Neural cell (in vitro differentiated cells): ENCODE measurements at regions not wholly inside any gene's neighbourhood (a gene's known extent, or its start where the extent isn't known, plus 50 kb on each side); places are given as distances from the start of the nearest gene placed in this dataset.

ENCODE experiments used
- H2AFZ ChIP-seq: fragments of 200-600, 300-800 bp; sonication (generic), shearing (Covaris generic); 2 replicates; pipeline ENCODE4 v1.6.0; 2014; ENCODE audit warnings: low read depth, mild to moderate bottlenecking, antibody characterized with exemption, low read length, moderate library complexity
- H3F3A ChIP-seq: fragments of 200-600 bp; shearing (Covaris generic); 2 replicates; pipeline ENCODE4 v1.6.1; 2016; ENCODE audit warnings: mild to moderate bottlenecking, moderate library complexity, mixed read lengths, antibody characterized with exemption, low read length; ENCODE audit not compliant: insufficient read depth, poor library complexity, severe bottlenecking
- H3K27ac ChIP-seq: fragments of 200-600, 300-800 bp; sonication (generic), shearing (Covaris generic); 2 replicates; pipeline ENCODE4 v1.5.1; 2014; ENCODE audit warnings: mild to moderate bottlenecking, low read length, moderate library complexity
- H3K27me3 ChIP-seq: fragments of 300-800, 200-600 bp; sonication (generic), shearing (Covaris generic); 2 replicates; pipeline ENCODE4 v1.6.0; 2014; ENCODE audit warnings: mild to moderate bottlenecking, low read depth, low read length, moderate library complexity; ENCODE audit not compliant: insufficient read depth
- H3K36me3 ChIP-seq: fragments of 300-800, 200-600 bp; sonication (generic), shearing (Covaris generic); 2 replicates; pipeline ENCODE4 v1.5.1; 2014; ENCODE audit warnings: mild to moderate bottlenecking, antibody characterized with exemption, low read length, moderate library complexity; ENCODE audit not compliant: insufficient read depth
- H3K4me2 ChIP-seq: fragments of 300-800, 200-600 bp; sonication (generic), shearing (Covaris generic); 2 replicates; pipeline ENCODE4 v1.6.0; 2014; ENCODE audit warnings: mild to moderate bottlenecking, low read length
- H3K4me3 ChIP-seq: fragments of 300-800, 200-600 bp; sonication (generic), shearing (Covaris generic); 2 replicates; pipeline ENCODE4 v1.5.1; 2014; ENCODE audit warnings: mild to moderate bottlenecking, low read length, moderate library complexity
- H3K79me2 ChIP-seq: fragments of 200-600 bp; shearing (Covaris generic); replicated peaks from 2 replicates; pipeline ENCODE4 v1.6.0; 2014; ENCODE audit warnings: mild to moderate bottlenecking, low read length, moderate library complexity; ENCODE audit not compliant: insufficient read depth
- H3K9ac ChIP-seq: fragments of 300-800, 200-600 bp; sonication (generic), shearing (Covaris generic); 2 replicates; pipeline ENCODE4 v1.6.1; 2016; ENCODE audit warnings: mild to moderate bottlenecking, low read length, mixed read lengths
- H3K9me2 ChIP-seq: fragments of 200-600 bp; shearing (Covaris generic); 2 replicates; pipeline ENCODE4 v1.6.1; 2016; ENCODE audit warnings: mild to moderate bottlenecking, low read length, mixed read lengths; ENCODE audit not compliant: insufficient read depth
- H3K9me3 ChIP-seq: fragments of 200-600, 300-800 bp; sonication (generic), shearing (Covaris generic); 2 replicates; pipeline ENCODE4 v1.6.1; 2016; ENCODE audit warnings: mild to moderate bottlenecking, mixed run types, low read length, moderate library complexity, mixed read lengths
- H4K20me1 ChIP-seq: fragments of 200-600 bp; shearing (Covaris generic); 2 replicates; pipeline ENCODE4 v1.6.1; 2016; ENCODE audit warnings: mild to moderate bottlenecking, mixed run types; ENCODE audit not compliant: insufficient read depth
- CTCF ChIP-seq: fragments of 450-650 bp; IDR thresholded peaks from 2 replicates; pipeline ENCODE4 v1.5.1; 2014; ENCODE audit warnings: antibody characterized with exemption, mild to moderate bottlenecking, moderate library complexity; ENCODE audit not compliant: poor library complexity, severe bottlenecking
- EP300 ChIP-seq: fragments of 450-650 bp; conservative IDR thresholded peaks from 2 replicates; pipeline ENCODE4 v1.6.1; 2014; ENCODE audit warnings: antibody characterized with exemption, mild to moderate bottlenecking, moderate library complexity; ENCODE audit not compliant: poor library complexity, severe bottlenecking
- EZH2 ChIP-seq: fragments of 200-600, 300-800 bp; shearing (Covaris generic), sonication (generic); IDR thresholded peaks from 2 replicates; pipeline ENCODE4 v1.6.1; 2014; ENCODE audit warnings: antibody characterized with exemption, low read length, borderline replicate concordance, mild to moderate bottlenecking; ENCODE audit not compliant: insufficient read depth, poor library complexity, severe bottlenecking
- MXI1 ChIP-seq: fragments of 450-650 bp; conservative IDR thresholded peaks from 2 replicates; pipeline ENCODE4 v1.6.1; 2014; ENCODE audit warnings: antibody characterized with exemption, mild to moderate bottlenecking; ENCODE audit not compliant: poor library complexity, severe bottlenecking
- POLR2AphosphoS5 ChIP-seq: IDR thresholded peaks from 2 replicates; pipeline ENCODE4 v1.6.1; 2012
- RAD21 ChIP-seq: fragments of 450-650 bp; conservative IDR thresholded peaks from 2 replicates; pipeline ENCODE4 v1.6.1; 2014; ENCODE audit warnings: antibody characterized with exemption, mild to moderate bottlenecking, moderate library complexity
- REST ChIP-seq: IDR thresholded peaks from 2 replicates; pipeline ENCODE4 v1.6.1; 2012; ENCODE audit warnings: borderline replicate concordance
- SMC3 ChIP-seq: fragments of 450-650 bp; conservative IDR thresholded peaks from 2 replicates; pipeline ENCODE4 v1.6.1; 2014; ENCODE audit warnings: antibody characterized with exemption, mild to moderate bottlenecking, moderate library complexity; ENCODE audit not compliant: poor library complexity
- TAF1 ChIP-seq: IDR thresholded peaks from 2 replicates; pipeline ENCODE4 v1.6.1; 2012; ENCODE audit warnings: low read depth

- Histone ChIP-seq H3K9me3 (peaks cover 4% of the 10 kb centered on the region), H3K9ac (no peak overlapping the region), H3K9me2 (no peaks in the 10 kb centered on the region), H2AFZ (no peak overlapping the region), H3K79me2 (no peaks in the 10 kb centered on the region), H3K4me3 (no peak overlapping the region), H3K27me3 (no peaks in the 10 kb centered on the region), H3K36me3 (no peaks in the 10 kb centered on the region), H4K20me1 (no peaks in the 10 kb centered on the region), H3K4me2 (no peak overlapping the region), H3F3A (no peaks in the 10 kb centered on the region), H3K27ac (no peak overlapping the region)
- TF ChIP-seq SMC3 (no peak), RAD21 (no peak), EZH2 (no peak), CTCF (no peak), MXI1 (no peak), TAF1 (no peak), POLR2AphosphoS5 (no peak), EP300 (no peak), REST (no peak)
These were observed 61.6 kb upstream of the SUCLG2 start for GRCh38 chr3:67715971-67716370.

- H3K27me3 ChIP-seq, result no peaks in the 10 kb centered on the region
- no peaks in the 10 kb centered on the region for H3K9me2 ChIP-seq
- no peak overlapping the region for H3K27ac ChIP-seq
- no peak overlapping the region for H3K9ac ChIP-seq
- no peaks in the 10 kb centered on the region for H3F3A ChIP-seq
- TF ChIP-seq RAD21 (no peak), REST (no peak), CTCF (no peak), TAF1 (no peak), MXI1 (no peak), POLR2AphosphoS5 (no peak), SMC3 (no peak), EP300 (no peak), EZH2 (no peak)
- H3K36me3 ChIP-seq, result no peaks in the 10 kb centered on the region
- H2AFZ ChIP-seq, result no peak overlapping the region
- no peaks in the 10 kb centered on the region for H3K79me2 ChIP-seq
- H3K4me2 ChIP-seq, result no peak overlapping the region
- H3K9me3 ChIP-seq, result no peaks in the 10 kb centered on the region
- no peaks in the 10 kb centered on the region for H4K20me1 ChIP-seq
- no peak overlapping the region for H3K4me3 ChIP-seq
These were observed 59.5 kb upstream of the SUCLG2 start for GRCh38 chr3:67713764-67714469.
